ENCODE measurements at regions not wholly inside any gene's neighbourhood (a gene's known extent, or its start where the extent isn't known, plus 50 kb on each side); places are given as distances from the start of the nearest gene placed in this dataset.

GRCh38 chr6:112563368-112563767 is 216.2 kb downstream of the RFPL4B start:
- Histone ChIP-seq H3K4me3 (replicated peaks; ENCODE audit: insufficient read depth, low read length) (no peak overlapping the region), H3K27me3 (ENCODE audit: insufficient read depth, poor library complexity, severe bottlenecking) (no peaks in the 10 kb centered on the region), H3K27ac (replicated peaks) (no peak overlapping the region)
- no peak for DNase-seq (ENCODE audit: low read depth in 1 of 2, low spot score in 1 of 2)
- no peak for TF ChIP-seq POLR2AphosphoS5 (IDR thresholded peaks at IDR 0.05; ENCODE audit: low read depth)
- no peak for TF ChIP-seq GABPA (IDR thresholded peaks at IDR 0.05; ENCODE audit: low read depth)
- no peak for TF ChIP-seq REST (IDR thresholded peaks at IDR 0.05; ENCODE audit: insufficient replicate concordance, low read depth)
- no peak for TF ChIP-seq CTCF (IDR thresholded peaks at IDR 0.05; ENCODE audit: insufficient read depth, low read length)
- no peak for TF ChIP-seq SPI1 (IDR thresholded peaks at IDR 0.05; ENCODE audit: borderline replicate concordance, low read depth)

DNA sequence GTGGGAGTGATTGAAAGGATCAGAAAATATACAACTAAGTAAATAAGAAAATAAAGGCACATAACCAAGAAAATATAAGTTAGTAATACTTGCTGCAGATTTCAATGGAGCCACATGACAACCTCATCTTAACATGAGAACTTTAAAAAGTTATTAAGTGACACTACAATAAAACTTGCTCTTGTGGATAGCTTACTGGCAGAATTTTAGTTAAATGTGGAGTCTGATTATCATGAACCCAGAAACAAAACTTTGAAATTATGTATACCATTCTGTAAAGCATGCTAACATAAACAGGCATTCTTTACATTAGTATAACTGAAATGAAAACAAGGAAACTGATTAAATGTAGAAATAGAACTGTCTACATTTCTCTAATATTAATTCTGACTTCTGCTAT is 220.9 kb downstream of the RFPL4B start:
- TF ChIP-seq POLR2AphosphoS5 (IDR thresholded peaks at IDR 0.05; ENCODE audit: low read depth) (no peak), REST (IDR thresholded peaks at IDR 0.05; ENCODE audit: insufficient replicate concordance, low read depth) (no peak), GABPA (IDR thresholded peaks at IDR 0.05; ENCODE audit: low read depth) (no peak), CTCF (IDR thresholded peaks at IDR 0.05; ENCODE audit: insufficient read depth, low read length) (no peak), SPI1 (IDR thresholded peaks at IDR 0.05; ENCODE audit: borderline replicate concordance, low read depth) (no peak)
- H3K27ac ChIP-seq (replicated peaks): no peak overlapping the region
- no peak overlapping the region for H3K4me3 ChIP-seq (replicated peaks; ENCODE audit: insufficient read depth, low read length)
- no peak for DNase-seq (ENCODE audit: low read depth in 1 of 2, low spot score in 1 of 2)
- H3K27me3 ChIP-seq (ENCODE audit: insufficient read depth, poor library complexity, severe bottlenecking): no peaks in the 10 kb centered on the region

DNA sequence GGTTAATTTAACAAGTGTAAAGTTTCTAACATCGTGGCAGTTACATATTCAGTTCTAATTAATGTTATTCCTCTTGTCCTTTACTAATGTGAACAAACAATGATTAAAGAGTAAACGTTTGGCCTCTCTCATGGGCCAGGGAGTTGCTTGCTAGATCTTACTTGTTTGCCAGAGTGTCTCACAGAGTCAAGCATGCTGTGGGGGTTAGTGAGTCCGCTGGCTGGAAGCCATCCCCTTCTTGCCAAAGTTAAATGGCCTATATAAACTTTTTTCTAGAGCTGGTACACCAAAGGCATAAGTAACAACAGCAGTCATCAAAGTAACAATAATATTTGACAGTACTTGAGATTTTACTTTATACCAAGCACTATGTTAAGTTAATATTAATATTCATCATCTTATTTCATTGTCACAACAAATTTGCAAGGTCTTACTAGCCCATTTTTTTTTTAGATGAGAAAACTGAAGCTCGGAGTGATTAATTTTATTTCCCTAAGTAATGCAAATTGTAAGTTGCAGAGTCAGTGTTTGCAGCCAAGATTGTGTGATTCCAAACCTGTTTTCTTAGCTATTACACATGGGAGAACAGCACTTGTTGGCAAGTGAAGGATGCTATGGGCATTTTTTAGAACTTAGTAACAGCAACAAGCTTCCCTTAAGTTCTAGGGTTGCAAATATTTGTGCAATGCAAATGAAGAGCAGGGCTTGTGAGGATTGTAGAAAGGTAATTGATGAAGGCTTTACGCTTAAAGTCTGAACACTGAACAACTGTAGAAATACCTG is 224.5 kb downstream of the RFPL4B start:
- no peak for DNase-seq (ENCODE audit: low read depth in 1 of 2, low spot score in 1 of 2)
- no peak overlapping the region for H3K4me3 ChIP-seq (replicated peaks; ENCODE audit: insufficient read depth, low read length)
- TF ChIP-seq GABPA (IDR thresholded peaks at IDR 0.05; ENCODE audit: low read depth) (no peak), REST (IDR thresholded peaks at IDR 0.05; ENCODE audit: insufficient replicate concordance, low read depth) (no peak), CTCF (IDR thresholded peaks at IDR 0.05; ENCODE audit: insufficient read depth, low read length) (no peak), POLR2AphosphoS5 (IDR thresholded peaks at IDR 0.05; ENCODE audit: low read depth) (no peak), SPI1 (IDR thresholded peaks at IDR 0.05; ENCODE audit: borderline replicate concordance, low read depth) (no peak)
- H3K27ac ChIP-seq (replicated peaks): no peak overlapping the region
- no peaks in the 10 kb centered on the region for H3K27me3 ChIP-seq (ENCODE audit: insufficient read depth, poor library complexity, severe bottlenecking)
